Ishikawa (cell line): ENCODE measurements at regions not wholly inside any gene's neighbourhood (a gene's known extent, or its start where the extent isn't known, plus 50 kb on each side); places are given as distances from the start of the nearest gene placed in this dataset.

ENCODE experiments used
- CEBPB ChIP-seq: IDR thresholded peaks from 2 replicates; pipeline ENCODE4 v1.6.1; 2012
- CREB1 ChIP-seq: IDR thresholded peaks from 2 replicates; pipeline ENCODE4 v1.6.1; 2012; ENCODE audit warnings: low read depth
- EGR1 ChIP-seq: IDR thresholded peaks from 2 replicates; pipeline ENCODE4 v1.6.1; 2012
- EP300 ChIP-seq: IDR thresholded peaks from 2 replicates; pipeline ENCODE4 v1.6.1; 2012; ENCODE audit warnings: borderline replicate concordance
- FOXM1 ChIP-seq: IDR thresholded peaks from 2 replicates; pipeline ENCODE4 v1.6.1; 2012; ENCODE audit warnings: low read depth, borderline replicate concordance
- MAX ChIP-seq: IDR thresholded peaks from 2 replicates; pipeline ENCODE4 v1.6.1; 2012
- NFIC ChIP-seq: IDR thresholded peaks from 2 replicates; pipeline ENCODE4 v1.6.1; 2012
- RAD21 ChIP-seq: IDR thresholded peaks from 2 replicates; pipeline ENCODE4 v1.6.1; 2012; ENCODE audit warnings: low read depth
- REST ChIP-seq: IDR thresholded peaks from 2 replicates; pipeline ENCODE4 v1.6.1; 2012; ENCODE audit warnings: low read depth, mild to moderate bottlenecking
- TCF12 ChIP-seq: IDR thresholded peaks from 2 replicates; pipeline ENCODE4 v1.6.1; 2012; ENCODE audit warnings: low read depth
- TEAD4 ChIP-seq: IDR thresholded peaks from 2 replicates; pipeline ENCODE4 v1.6.1; 2012
- USF1 ChIP-seq: IDR thresholded peaks from 2 replicates; pipeline ENCODE4 v1.6.1; 2012
- YY1 ChIP-seq: IDR thresholded peaks from 2 replicates; pipeline ENCODE4 v1.6.1; 2012; ENCODE audit warnings: low read depth
- ZBTB7A ChIP-seq: IDR thresholded peaks from 2 replicates; pipeline ENCODE4 v1.6.1; 2012; ENCODE audit warnings: low read depth

GRCh38 chr16:26511463-26511862 is 555.3 kb upstream of the C16orf82 start:
- no peak for TF ChIP-seq CREB1
- TF ChIP-seq RAD21, result no peak
- no peak for TF ChIP-seq TCF12
- no peak for TF ChIP-seq MAX
- TF ChIP-seq NFIC, result no peak
- TF ChIP-seq CEBPB, result no peak
- TF ChIP-seq YY1, result no peak
- no peak for TF ChIP-seq FOXM1
- no peak for TF ChIP-seq EGR1
- TF ChIP-seq USF1, result no peak
- TF ChIP-seq TEAD4, result no peak
- no peak for TF ChIP-seq REST
- no peak for TF ChIP-seq ZBTB7A
- TF ChIP-seq EP300, result no peak
